Muscle of leg (tissue), 3 donors: ENCODE measurements at regions not wholly inside any gene's neighbourhood (a gene's known extent, or its start where the extent isn't known, plus 50 kb on each side); places are given as distances from the start of the nearest gene placed in this dataset.

Experiments
- DNase-seq: peaks from one replicate; pipeline ENCODE4 v3.0.0; 2013
- H3K27ac ChIP-seq: one replicate; pipeline ENCODE4 v1.5.1; 2013; ENCODE audit warnings: mild to moderate bottlenecking, low read length, control low read depth
- H3K27me3 ChIP-seq: one replicate; pipeline ENCODE4 v1.6.1; 2013; ENCODE audit warnings: low read length; ENCODE audit not compliant: control insufficient read depth, insufficient read depth
- H3K36me3 ChIP-seq: one replicate; pipeline ENCODE4 v1.6.1; 2013; ENCODE audit warnings: low read length; ENCODE audit not compliant: control insufficient read depth, insufficient read depth
- H3K4me1 ChIP-seq: one replicate; pipeline ENCODE4 v1.6.1; 2013; ENCODE audit warnings: low read length; ENCODE audit not compliant: control insufficient read depth, insufficient read depth
- H3K4me3 ChIP-seq: one replicate; pipeline ENCODE4 v1.5.1; 2013; ENCODE audit warnings: low read length, control low read depth
- H3K9me3 ChIP-seq: replicated peaks from 2 replicates; pipeline ENCODE4 v1.6.1; 2013; ENCODE audit warnings: low read depth, low read length; ENCODE audit not compliant: control insufficient read depth
- WGBS: methylation state at CpG from one replicate; pipeline ENCODE4 v1.1.5; 2013; ENCODE audit warnings: missing lambda C conversion rate; ENCODE audit not compliant: insufficient coverage; 5-methylcytosine and 5-hydroxymethylcytosine counted together

DNA sequence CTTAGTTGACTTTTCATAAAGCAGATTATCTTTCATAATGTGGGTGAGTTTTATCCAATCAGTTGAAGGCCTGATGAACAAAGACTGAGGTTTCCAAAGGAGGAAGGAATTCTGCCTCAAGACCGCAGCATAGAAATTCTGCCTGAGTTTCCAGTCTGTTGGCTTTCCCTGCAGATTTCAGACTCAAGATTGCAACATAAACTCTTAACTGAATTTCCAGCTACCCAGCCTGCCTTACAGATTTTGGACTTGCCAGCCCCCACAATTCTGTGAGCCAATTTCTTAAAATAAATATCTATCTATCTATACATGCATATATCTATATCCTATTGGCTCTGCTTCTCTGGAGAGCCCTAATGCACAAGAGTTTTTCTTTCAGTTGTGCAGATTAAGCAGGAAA lies 57.3 kb upstream of the SMLR1 start:
- DNase-seq, result peak; percentile 62
- Histone ChIP-seq H3K4me3 (no peak overlapping the region), H3K27me3 (no peaks in the 10 kb centered on the region), H3K36me3 (no peaks in the 10 kb centered on the region), H3K27ac (no peak overlapping the region), H3K4me1 (no peaks in the 10 kb centered on the region), H3K9me3 (no peaks in the 10 kb centered on the region)
- no CpG with 5 or more reads among the region's 1 CpG for WGBS

- DNase-seq, result peak; percentile 39
- no peak overlapping the region for H3K27ac ChIP-seq
- H3K36me3 ChIP-seq, result no peaks in the 10 kb centered on the region
- no CpG with 5 or more reads among the region's 3 CpGs for WGBS
- H3K4me3 ChIP-seq, result no peak overlapping the region
- no peaks in the 10 kb centered on the region for H3K4me1 ChIP-seq
- H3K9me3 ChIP-seq, result no peaks in the 10 kb centered on the region
- no peaks in the 10 kb centered on the region for H3K27me3 ChIP-seq
Measured at GRCh38 chr6:130771741-130772140, 55.5 kb upstream of the SMLR1 start.

- no peak overlapping the region for H3K27ac ChIP-seq
- no peaks in the 10 kb centered on the region for H3K27me3 ChIP-seq
- WGBS, result 100% methylated on average over 1 of the region's 3 CpGs
- no peaks in the 10 kb centered on the region for H3K36me3 ChIP-seq
- H3K4me3 ChIP-seq, result no peak overlapping the region
- DNase-seq, result no peak
- no peaks in the 10 kb centered on the region for H3K4me1 ChIP-seq
- H3K9me3 ChIP-seq, result no peaks in the 10 kb centered on the region
Measured at GRCh38 chr6:130773860-130774259, 53.3 kb upstream of the SMLR1 start.

DNA sequence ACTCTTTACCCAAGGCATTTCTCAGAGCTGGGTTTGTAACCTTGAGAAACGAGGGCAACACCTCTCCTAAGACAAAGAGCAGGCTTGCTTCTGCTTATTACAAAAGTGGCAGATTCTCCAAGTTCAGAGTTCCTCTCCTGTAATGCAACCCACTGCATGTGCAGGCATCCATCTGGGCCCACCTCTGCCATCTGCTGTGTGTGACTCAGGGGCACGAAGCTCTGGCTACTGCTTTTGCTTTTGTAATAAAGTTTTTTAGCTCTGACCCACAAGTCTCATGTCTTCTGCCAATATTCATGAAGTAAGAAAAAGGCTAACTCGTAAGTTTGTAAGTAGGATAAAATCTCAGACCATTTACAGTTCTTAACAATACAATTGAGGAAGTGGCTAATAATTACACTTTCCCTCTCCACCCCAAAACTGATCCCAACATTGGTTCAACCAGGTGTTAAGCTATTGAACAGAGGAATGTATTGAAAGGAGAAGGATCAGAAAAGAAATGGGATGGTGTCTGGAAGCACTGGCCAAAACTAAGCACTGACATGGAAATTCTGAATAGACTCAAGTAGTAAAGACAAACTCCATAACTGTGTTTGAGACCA lies 51.7 kb upstream of the SMLR1 start:
- no peaks in the 10 kb centered on the region for H3K9me3 ChIP-seq
- no peak overlapping the region for H3K27ac ChIP-seq
- H3K27me3 ChIP-seq, result no peaks in the 10 kb centered on the region
- 70% methylated on average over 1 of the region's 3 CpGs for WGBS
- DNase-seq, result no peak
- no peaks in the 10 kb centered on the region for H3K36me3 ChIP-seq
- H3K4me1 ChIP-seq, result no peaks in the 10 kb centered on the region
- no peak overlapping the region for H3K4me3 ChIP-seq

DNA sequence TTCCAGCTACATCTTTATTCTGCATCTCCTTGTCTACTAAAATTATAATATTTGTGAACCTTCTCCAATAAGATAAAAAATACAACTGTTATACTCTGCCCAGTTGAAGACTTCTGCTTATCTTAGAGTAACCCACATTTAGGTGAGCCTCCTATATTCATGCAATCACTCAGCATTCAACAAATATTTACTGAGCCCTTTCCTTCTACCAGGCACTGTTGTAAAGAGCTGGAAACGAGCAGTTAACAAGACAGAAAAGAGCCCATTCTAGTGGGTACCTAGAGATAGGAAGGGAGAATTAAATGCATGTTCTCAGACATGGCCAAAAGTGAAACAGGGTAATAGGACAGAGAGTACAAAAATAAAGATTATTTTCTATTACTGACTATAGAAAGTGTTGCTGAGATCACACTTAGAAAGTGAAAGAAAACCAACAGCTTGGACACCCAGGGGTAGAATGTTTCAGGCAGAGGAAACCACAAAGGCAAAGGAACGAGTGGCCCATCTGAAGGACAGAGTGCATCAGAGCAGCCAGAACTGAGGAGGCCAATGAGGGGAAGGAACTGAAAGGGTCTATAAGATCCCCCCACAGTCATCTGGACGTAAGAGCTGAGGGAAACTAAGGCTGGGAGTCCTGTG lies 50.8 kb upstream of the SMLR1 start:
- 100% methylated on average over 1 of the region's 3 CpGs for WGBS

More for the DNA sequence above, 50.8 kb upstream of the SMLR1 start:
- no peaks in the 10 kb centered on the region for H3K27me3 ChIP-seq
- H3K9me3 ChIP-seq, result no peaks in the 10 kb centered on the region
- no peak overlapping the region for H3K27ac ChIP-seq
- no peak overlapping the region for H3K4me3 ChIP-seq
- H3K4me1 ChIP-seq, result no peaks in the 10 kb centered on the region
- no peaks in the 10 kb centered on the region for H3K36me3 ChIP-seq
- no peak for DNase-seq
